ENCODE measurements at regions not wholly inside any gene's neighbourhood (a gene's known extent, or its start where the extent isn't known, plus 50 kb on each side); places are given as distances from the start of the nearest gene placed in this dataset.

- Histone ChIP-seq H2AFZ (ENCODE audit: low read length) (no peak overlapping the region), H3K23me2 (ENCODE audit: low read depth, low read length) (no peaks in the 10 kb centered on the region), H3K23ac (ENCODE audit: insufficient read length) (no peak overlapping the region), H3K9me3 (ENCODE audit: insufficient read depth in 2 of 2, low read depth in 1 of 2, low read length in 1 of 2) (no peaks in the 10 kb centered on the region), H3K9ac (replicated peaks in 1 of 4; ENCODE audit: extremely low read depth in 1 of 4, low read depth in 3 of 4, low read length in 3 of 4) (no peak overlapping the region), H2BK12ac (ENCODE audit: low read depth, low read length) (no peak overlapping the region), H4K8ac (ENCODE audit: extremely low read depth, insufficient read depth, low read length) (no peak overlapping the region), H3K4me2 (ENCODE audit: insufficient read depth in 1 of 2, low read depth in 2 of 2, low read length in 2 of 2) (no peak overlapping the region), H3K4ac (replicated peaks; ENCODE audit: insufficient read length, low read depth, low read length) (no peak overlapping the region), H3K14ac (ENCODE audit: insufficient read length) (no peak overlapping the region), H3K4me3 (ENCODE audit: extremely low read depth in 1 of 4, insufficient read depth in 2 of 4, low read depth in 3 of 4, low read length in 4 of 4) (no peak overlapping the region), H3K27me3 (replicated peaks in 1 of 4; ENCODE audit: control insufficient read depth in 3 of 4, extremely low read depth in 1 of 4, insufficient read depth in 3 of 4, low read length in 3 of 4) (no peaks in the 10 kb centered on the region), H4K20me1 (replicated peaks in 1 of 2; ENCODE audit: control insufficient read depth in 1 of 2, insufficient read depth in 2 of 2, low read length in 2 of 2) (no peaks in the 10 kb centered on the region), H2BK120ac (replicated peaks; ENCODE audit: low read depth, low read length) (no peak overlapping the region), H3K79me1 (ENCODE audit: low read depth, low read length) (no peaks in the 10 kb centered on the region), H2AK5ac (ENCODE audit: low read depth, low read length) (no peak overlapping the region), H2BK5ac (ENCODE audit: low read depth, low read length) (no peak overlapping the region), H3K79me2 (ENCODE audit: control insufficient read depth in 1 of 2, insufficient read depth in 2 of 2, low read length in 2 of 2) (no peaks in the 10 kb centered on the region), H2BK15ac (ENCODE audit: low read length) (no peak overlapping the region), H3K4me1 (replicated peaks in 1 of 4; ENCODE audit: control insufficient read depth in 3 of 4, insufficient read depth in 4 of 4, low read length in 3 of 4) (no peaks in the 10 kb centered on the region; a peak in 1 of 7 replicates), H2BK20ac (ENCODE audit: low read length) (no peak overlapping the region), H3K27ac (ENCODE audit: low read depth, low read length) (no peak overlapping the region), H4K91ac (replicated peaks; ENCODE audit: insufficient read length, low read length) (no peak overlapping the region), H3K18ac (ENCODE audit: extremely low read depth, low read length) (no peak overlapping the region), H3K36me3 (ENCODE audit: control insufficient read depth in 2 of 4, insufficient read depth in 4 of 4, low read length in 3 of 4) (no peaks in the 10 kb centered on the region), H4K5ac (ENCODE audit: insufficient read length, low read depth, low read length) (no peak overlapping the region), H3K56ac (replicated peaks; ENCODE audit: insufficient read length, low read depth, low read length) (no peak overlapping the region)
- ChIA-PET POLR2A (ENCODE audit: partially characterized antibody) (no interaction called here), CTCF (ENCODE audit: partially characterized antibody) (interaction anchor here (0.9 kb wide), 1 partner anchor 13 kb away, joined by 3 read pairs; no protein-coding TSS in a partner anchor)
- DNase-seq (ENCODE audit: low read depth in 1 of 2, low spot score in 2 of 2) (no peak), FAIRE-seq (no peak)
- 96% methylated on average over 2 of the region's 2 CpGs; no CpG with 5 or more reads in 1 of the 2 experiments for WGBS, 2 experiments (ENCODE audit: extremely low coverage in 1 of 2, insufficient coverage in 1 of 2, insufficient read length in 1 of 2, insufficient replicate concordance in 2 of 2, low coverage in 1 of 2, low lambda C conversion rate in 2 of 2, missing lambda C conversion rate in 1 of 2)
- no peak for TF ChIP-seq ZNF274 (IDR thresholded peaks at IDR 0.05; ENCODE audit: borderline replicate concordance, extremely low read depth, low read length)
- TF ChIP-seq TEAD4 (IDR thresholded peaks at IDR 0.05; ENCODE audit: low read depth, low read length), result no peak
- no peak for TF ChIP-seq RAD21 (IDR thresholded peaks at IDR 0.05 in 1 of 2, conservative IDR thresholded peaks at IDR 0.05 in 1 of 2; ENCODE audit: low read depth in 2 of 2, low read length in 2 of 2)
- no peak for TF ChIP-seq RBBP5 (IDR thresholded peaks at IDR 0.05; ENCODE audit: borderline replicate concordance, low read depth, low read length)
- TF ChIP-seq CTBP2 (IDR thresholded peaks at IDR 0.05; ENCODE audit: borderline replicate concordance, insufficient read depth, insufficient read length, low read length), result no peak
- no peak for TF ChIP-seq SAP30 (IDR thresholded peaks at IDR 0.05; ENCODE audit: insufficient read depth, insufficient replicate concordance, low read length)
- TF ChIP-seq NANOG (IDR thresholded peaks at IDR 0.05; ENCODE audit: insufficient read depth, low read depth, low read length, poor library complexity, severe bottlenecking), result no peak
- no peak for TF ChIP-seq KDM1A (IDR thresholded peaks at IDR 0.05; ENCODE audit: borderline replicate concordance, low read length)
- TF ChIP-seq RFX5 (IDR thresholded peaks at IDR 0.05; ENCODE audit: borderline replicate concordance, low read depth, low read length), result no peak
- no peak for TF ChIP-seq CBX5 (IDR thresholded peaks at IDR 0.05; ENCODE audit: low read depth, low read length)
- TF ChIP-seq BCL11A (IDR thresholded peaks at IDR 0.05; ENCODE audit: low read depth in 2 of 2, low read length in 2 of 2), result no peak
- TF ChIP-seq SIX5 (IDR thresholded peaks at IDR 0.05; ENCODE audit: low read depth, low read length), result no peak
- no peak for TF ChIP-seq GABPA (IDR thresholded peaks at IDR 0.05; ENCODE audit: borderline replicate concordance, insufficient read depth, low read length)
- TF ChIP-seq TAF1 (IDR thresholded peaks at IDR 0.05; ENCODE audit: low read depth, low read length), result no peak
Measured at GRCh38 chr4:173464481-173464880, 65.5 kb downstream of the HAND2 start.

Measured in H1 (cell line).